HEK293T (cell line): ENCODE measurements at regions not wholly inside any gene's neighbourhood (a gene's known extent, or its start where the extent isn't known, plus 50 kb on each side); places are given as distances from the start of the nearest gene placed in this dataset.

Source experiments
- CTCF ChIA-PET: fragments of 350-600 bp; formaldehyde crosslinking; extraction: SDS; loops from one replicate; lab custom pipeline; 2021; ENCODE audit warnings: antibody characterized with exemption, inconsistent platforms; lab: Yijun Ruan, JAX
- POLR2A ChIA-PET: fragments of 350-600 bp; formaldehyde crosslinking; extraction: SDS; loops from one replicate; lab custom pipeline; 2020; ENCODE audit warnings: antibody characterized with exemption, inconsistent platforms; lab: Yijun Ruan, JAX
- DNase-seq: peaks from one replicate; pipeline ENCODE4 v3.0.0; 2012; ENCODE audit warnings: mixed read lengths; ENCODE audit errors: extremely low spot score
- ARNT ChIP-seq: fragments of 450-650 bp; IDR thresholded peaks from 2 replicates; pipeline ENCODE4 v1.6.1; 2017; ENCODE audit warnings: mild to moderate bottlenecking
- BHLHE40 ChIP-seq: fragments of 450-650 bp; IDR thresholded peaks from 2 replicates; pipeline ENCODE4 v1.6.1; 2016; ENCODE audit warnings: mild to moderate bottlenecking, moderate library complexity, borderline replicate concordance
- ELF4 ChIP-seq: fragments of 450-650 bp; IDR thresholded peaks from 2 replicates; pipeline ENCODE4 v1.6.1; 2017; ENCODE audit warnings: antibody characterized with exemption
- FOXA1 ChIP-seq: fragments of 450-650 bp; IDR thresholded peaks from 2 replicates; pipeline ENCODE4 v1.6.1; 2016; ENCODE audit warnings: mild to moderate bottlenecking
- FOXK2 ChIP-seq: fragments of 450-650 bp; IDR thresholded peaks from 2 replicates; pipeline ENCODE4 v1.6.1; 2016; ENCODE audit warnings: mild to moderate bottlenecking
- L3MBTL2 ChIP-seq: fragments of 450-650 bp; conservative IDR thresholded peaks from 2 replicates; pipeline ENCODE4 v1.6.1; 2016; ENCODE audit warnings: mild to moderate bottlenecking
- NFRKB ChIP-seq: fragments of 450-650 bp; IDR thresholded peaks from 2 replicates; pipeline ENCODE4 v1.6.1; 2016; ENCODE audit warnings: mild to moderate bottlenecking, moderate library complexity
- SUZ12 ChIP-seq: fragments of 450-650 bp; IDR thresholded peaks from 2 replicates; pipeline ENCODE4 v1.6.1; 2016; ENCODE audit warnings: mild to moderate bottlenecking
- TARDBP ChIP-seq: fragments of 450-650 bp; IDR thresholded peaks from 2 replicates; pipeline ENCODE4 v1.6.1; 2016
- TF ChIP-seq, protein P1 (sequence below): fragments of 450-650 bp; IDR thresholded peaks from 2 replicates; pipeline ENCODE4 v1.6.1; 2016

DNA sequence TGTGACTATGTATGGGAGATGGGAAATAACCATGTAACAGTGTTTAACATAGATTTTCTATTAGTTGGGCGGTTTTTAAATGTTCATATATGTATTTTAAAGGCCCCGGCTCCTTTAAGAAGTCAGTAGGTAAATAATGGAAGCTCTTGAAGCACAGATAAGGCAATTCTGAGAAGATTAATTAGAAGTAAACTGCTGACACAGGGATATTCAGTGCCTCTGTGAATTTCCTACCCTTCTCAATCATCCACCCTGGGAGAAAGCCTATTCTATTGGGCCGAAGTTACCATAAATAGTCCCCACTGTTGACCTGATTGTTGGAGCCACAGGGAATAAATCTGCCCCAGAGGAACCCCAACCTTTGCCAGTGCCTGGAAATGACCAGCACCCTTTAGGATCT is 56.8 kb upstream of the SIX3 start:
- TF ChIP-seq, protein P1, sequence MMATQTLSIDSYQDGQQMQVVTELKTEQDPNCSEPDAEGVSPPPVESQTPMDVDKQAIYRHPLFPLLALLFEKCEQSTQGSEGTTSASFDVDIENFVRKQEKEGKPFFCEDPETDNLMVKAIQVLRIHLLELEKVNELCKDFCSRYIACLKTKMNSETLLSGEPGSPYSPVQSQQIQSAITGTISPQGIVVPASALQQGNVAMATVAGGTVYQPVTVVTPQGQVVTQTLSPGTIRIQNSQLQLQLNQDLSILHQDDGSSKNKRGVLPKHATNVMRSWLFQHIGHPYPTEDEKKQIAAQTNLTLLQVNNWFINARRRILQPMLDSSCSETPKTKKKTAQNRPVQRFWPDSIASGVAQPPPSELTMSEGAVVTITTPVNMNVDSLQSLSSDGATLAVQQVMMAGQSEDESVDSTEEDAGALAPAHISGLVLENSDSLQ, result no peak
- TF ChIP-seq SUZ12 (no peak), NFRKB (no peak), BHLHE40 (no peak)

DNA sequence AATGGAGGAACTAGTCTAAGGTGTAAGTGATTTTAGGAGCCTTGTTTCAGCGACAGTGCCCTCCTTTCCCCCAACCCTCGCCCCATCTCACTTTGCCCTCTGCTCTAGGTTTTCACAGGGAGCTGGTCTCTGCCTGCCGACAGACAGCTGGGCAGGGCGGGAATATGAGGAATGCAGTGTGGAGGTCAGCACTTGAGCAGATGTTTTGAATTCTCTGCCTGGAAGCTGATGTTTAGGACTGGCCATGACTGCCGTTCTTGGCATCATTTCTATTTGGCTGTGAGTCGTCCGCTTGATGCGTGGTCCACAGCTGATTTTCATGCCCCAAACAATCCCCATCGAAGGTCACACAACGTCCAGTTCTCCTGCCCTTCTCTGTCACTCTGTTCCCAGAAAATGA is 55.1 kb upstream of the SIX3 start:
- TF ChIP-seq BHLHE40 (no peak), ELF4 (no peak), NFRKB (no peak), TARDBP (no peak), FOXA1 (no peak)
- TF ChIP-seq, protein P1, result no peak
- ChIA-PET POLR2A (no interaction called here), CTCF (no interaction called here)
- no peak for DNase-seq

More for the DNA sequence above, 56.8 kb upstream of the SIX3 start:
- POLR2A ChIA-PET, result no interaction called here
- no peak for DNase-seq
- CTCF ChIA-PET, result no interaction called here

DNA sequence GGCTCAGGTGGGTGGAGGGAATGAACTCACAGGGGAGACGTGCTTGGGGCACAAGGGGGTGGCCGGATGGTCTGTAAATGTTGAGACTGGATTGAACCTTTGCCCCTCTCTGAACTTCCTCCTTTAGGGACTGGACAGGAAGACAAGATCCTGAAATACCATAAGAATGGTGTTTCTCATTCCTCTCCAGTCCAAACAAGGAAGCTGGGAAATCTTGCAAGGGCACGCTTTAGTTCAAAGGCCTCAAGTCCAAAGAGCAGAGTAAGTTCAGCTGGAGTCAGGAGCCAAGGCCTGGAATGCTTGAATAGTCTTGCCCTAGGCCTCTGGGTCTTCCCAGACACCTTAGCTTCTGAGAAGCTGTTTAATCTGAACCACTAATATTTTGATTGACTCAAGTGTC is 52.4 kb upstream of the SIX3 start:
- DNase-seq, result no peak
- ChIA-PET POLR2A (no interaction called here), CTCF (interaction anchor here (1.5 kb wide), 1 partner anchor 8 kb away, joined by 5 read pairs; no protein-coding TSS in a partner anchor)
- TF ChIP-seq, protein P1, result no peak
- TF ChIP-seq L3MBTL2 (no peak), ARNT (no peak), FOXK2 (no peak)
